NCI-H82 treated with DMSO at 0.1 percent for 48 hours (cell line): ENCODE measurements at regions not wholly inside any gene's neighbourhood (a gene's known extent, or its start where the extent isn't known, plus 50 kb on each side); places are given as distances from the start of the nearest gene placed in this dataset.

Source experiments
- DNase-seq: peaks from one replicate; lab custom pipeline; 2025; ENCODE audit not compliant: unreplicated experiment; lab: John Stamatoyannopoulos, UW

GRCh38 chr4:100285121-100285520 is 94.9 kb upstream of the DDIT4L start:
- DNase-seq, result no peak

GRCh38 chr4:100284129-100284880 is 94.0 kb upstream of the DDIT4L start:
- DNase-seq, result no peak

- DNase-seq, result no peak
Observed at GRCh38 chr4:100280807-100281206, 90.5 kb upstream of the DDIT4L start.

GRCh38 chr4:100278567-100278966 is 88.3 kb upstream of the DDIT4L start:
- no peak for DNase-seq

- DNase-seq, result no peak
Observed at GRCh38 chr4:100269446-100269845, 79.2 kb upstream of the DDIT4L start.

GRCh38 chr4:100268789-100269188 is 78.5 kb upstream of the DDIT4L start:
- no peak for DNase-seq

- no peak for DNase-seq
Observed at GRCh38 chr4:100261346-100261745, 71.1 kb upstream of the DDIT4L start.

- no peak for DNase-seq
Observed at GRCh38 chr4:100258675-100259074, 68.4 kb upstream of the DDIT4L start.

- DNase-seq, result no peak
Observed at GRCh38 chr4:100257567-100257966, 67.3 kb upstream of the DDIT4L start.

GRCh38 chr4:100254237-100254636 is 64.0 kb upstream of the DDIT4L start:
- DNase-seq, result no peak

- DNase-seq, result no peak
Observed at GRCh38 chr4:100248476-100248875, 58.2 kb upstream of the DDIT4L start.

GRCh38 chr4:100246697-100247096 is 56.4 kb upstream of the DDIT4L start:
- DNase-seq, result no peak

GRCh38 chr4:100244347-100244746 is 54.1 kb upstream of the DDIT4L start:
- DNase-seq, result no peak
